ENCODE measurements at regions not wholly inside any gene's neighbourhood (a gene's known extent, or its start where the extent isn't known, plus 50 kb on each side); places are given as distances from the start of the nearest gene placed in this dataset.
"Not testable (repeated sequence)": the region's sequence is repeated elsewhere in the genome, so short reads cannot be mapped to it uniquely, and the experiment has no call there.

DNA sequence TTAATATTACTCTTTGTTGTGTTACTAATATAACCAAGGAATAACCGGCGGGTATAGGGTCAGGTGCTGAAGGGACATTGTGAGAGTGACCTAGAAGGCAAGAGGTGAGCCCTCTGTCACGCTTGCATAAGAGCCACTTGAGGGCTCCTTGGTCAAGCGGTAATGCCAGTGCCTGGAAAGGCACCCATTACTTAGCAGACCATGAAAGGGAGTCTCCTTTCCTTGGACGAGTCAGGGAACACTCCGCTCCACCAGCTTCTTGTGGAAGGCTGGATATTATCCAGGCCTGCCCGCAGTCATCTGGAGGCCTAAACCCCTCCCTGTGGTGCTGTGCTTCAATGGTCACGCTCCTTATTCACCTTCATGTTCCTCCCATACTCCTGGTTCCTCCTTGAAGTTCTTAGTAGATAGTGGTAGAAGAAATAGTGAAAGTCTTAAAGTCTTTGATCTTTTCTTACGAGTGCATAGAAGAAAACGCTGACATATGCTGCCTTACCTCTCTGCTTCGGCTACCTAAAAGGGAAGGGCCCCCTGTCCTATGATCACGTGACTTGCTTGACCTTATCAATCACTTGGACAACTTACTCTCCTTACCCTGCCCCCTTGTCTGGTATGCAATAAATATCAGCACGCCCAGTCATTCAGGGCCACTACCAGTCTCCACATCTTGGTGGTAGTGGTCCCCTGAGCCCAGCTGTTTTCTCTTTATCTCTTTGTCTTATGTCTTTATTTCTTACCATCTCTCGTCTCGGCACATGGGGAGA lies 59.6 kb upstream of the DMRTB1 start:
- not testable (repeated sequence) for DNase-seq

DNA sequence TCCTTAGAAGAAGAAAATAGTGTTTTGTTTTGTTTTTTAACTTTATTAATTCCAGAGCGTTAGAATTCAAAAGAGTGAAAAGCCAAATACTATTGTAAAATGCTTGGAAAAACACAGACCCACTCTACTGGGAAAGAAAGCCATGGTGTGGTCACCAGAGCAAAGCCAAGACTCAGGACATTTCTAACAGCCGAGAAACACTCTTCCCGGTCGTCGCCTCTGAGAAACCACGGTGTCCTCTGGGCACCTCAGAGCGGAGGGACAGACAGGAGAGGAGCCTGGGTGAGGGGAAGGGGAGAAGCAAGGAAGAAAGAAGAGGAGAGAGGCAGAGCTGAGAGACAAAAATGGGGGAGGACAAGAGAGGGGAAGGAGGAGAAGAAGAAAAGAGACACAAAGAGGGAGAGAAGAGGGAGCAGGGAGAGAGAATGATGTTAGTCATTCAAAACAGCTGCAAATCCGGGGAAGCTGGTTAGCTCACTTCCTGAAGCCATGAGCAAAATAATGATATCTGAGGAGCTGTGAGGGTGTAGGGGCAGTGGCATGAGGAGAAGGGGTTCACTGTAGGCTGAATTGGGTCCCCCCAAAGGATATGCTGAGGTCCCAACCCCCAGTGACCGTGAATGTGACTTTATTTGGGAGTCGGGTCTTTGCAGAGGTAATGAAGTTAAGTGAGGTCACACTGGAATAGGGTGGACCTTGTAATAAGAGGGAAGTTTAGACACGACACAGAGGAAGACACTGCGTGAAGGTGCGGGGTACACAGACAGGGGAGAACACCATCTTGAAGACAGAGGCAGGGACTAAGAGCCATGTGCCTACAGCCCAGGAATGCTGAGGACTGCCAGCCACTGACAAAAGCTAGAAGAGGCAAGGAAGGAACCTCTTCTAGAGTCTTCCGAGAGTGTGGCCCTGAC lies 58.2 kb upstream of the DMRTB1 start:
- no peak for DNase-seq

DNA sequence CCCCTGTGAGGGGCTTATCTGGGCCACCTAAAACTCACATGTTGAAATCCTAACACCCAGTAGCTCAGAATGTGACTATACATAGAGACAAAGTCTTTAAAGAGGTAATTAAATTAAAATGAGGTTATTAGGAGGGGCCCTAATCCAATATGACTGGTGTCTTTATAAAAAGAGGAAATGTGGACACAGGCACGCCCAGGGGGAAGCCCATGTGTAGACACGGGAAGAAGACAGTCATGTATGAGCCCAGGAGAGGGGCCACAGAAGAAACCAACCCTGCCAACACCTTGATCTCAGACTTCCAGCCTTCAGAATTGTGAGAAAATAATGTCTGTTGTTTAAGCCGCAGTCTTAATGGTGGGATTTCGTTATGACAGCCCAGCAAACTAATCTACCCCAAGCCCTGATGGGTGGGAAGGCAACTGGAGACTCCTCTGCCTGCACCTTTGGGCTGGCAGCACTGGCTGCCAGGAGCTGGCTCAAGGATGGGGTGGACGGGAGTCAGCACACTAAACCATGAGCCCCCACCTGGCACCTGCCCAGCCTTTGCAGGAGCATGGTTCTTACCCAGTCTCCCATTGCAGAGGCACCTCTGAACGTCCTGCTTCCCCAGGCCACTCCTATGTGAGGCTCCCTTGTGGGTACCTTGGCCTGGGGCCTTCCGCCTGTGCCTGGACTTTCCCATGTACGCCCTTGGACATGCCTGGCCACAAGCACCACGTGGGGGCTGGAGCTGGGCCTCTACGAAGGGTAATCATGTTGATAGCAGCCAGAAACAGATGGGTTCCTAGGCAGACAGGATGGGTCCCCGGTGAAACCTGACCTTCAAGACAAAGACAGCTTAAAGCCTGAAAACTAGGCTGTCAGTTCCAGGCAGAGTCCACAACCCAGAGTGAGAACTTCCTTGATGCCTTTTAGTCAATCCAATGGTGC lies 57.1 kb upstream of the DMRTB1 start:
- DNase-seq = no peak

DNA sequence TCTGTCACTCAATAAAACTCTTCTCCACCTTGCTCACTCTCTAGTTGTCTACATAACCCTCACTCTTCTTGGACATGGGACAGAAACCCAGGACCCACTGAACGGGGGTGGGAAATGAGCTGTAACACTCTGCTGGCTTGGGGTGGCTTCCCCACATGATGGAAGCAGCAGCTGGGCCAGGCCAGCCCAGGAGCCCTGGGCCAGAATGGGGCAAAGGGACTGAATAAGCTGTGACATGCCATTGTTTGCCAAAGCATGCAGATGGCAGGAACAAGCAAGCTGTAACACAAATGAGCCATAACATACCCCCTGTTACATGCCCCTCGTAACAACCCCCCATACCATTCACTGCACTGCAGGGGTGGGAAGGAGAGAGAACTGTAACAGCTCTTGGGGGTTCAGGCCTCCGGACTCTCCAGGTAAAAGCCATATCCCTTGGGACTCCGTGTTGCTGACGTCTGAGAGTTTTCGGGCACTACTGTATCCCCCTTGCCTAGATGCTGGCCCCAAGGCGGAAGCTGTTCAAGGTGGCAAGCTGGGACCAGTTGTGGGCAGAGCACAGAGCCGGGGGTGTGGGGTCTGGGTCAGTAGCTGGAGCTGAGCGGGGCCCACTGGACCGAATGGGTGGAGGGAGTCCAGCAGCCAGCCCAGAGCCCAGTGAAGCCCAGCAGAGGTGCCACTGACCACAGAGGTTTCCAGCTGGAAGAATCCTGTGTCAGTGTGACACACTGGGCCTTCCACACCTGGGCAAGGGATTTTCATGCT lies 56.1 kb upstream of the DMRTB1 start:
- no peak for DNase-seq

DNA sequence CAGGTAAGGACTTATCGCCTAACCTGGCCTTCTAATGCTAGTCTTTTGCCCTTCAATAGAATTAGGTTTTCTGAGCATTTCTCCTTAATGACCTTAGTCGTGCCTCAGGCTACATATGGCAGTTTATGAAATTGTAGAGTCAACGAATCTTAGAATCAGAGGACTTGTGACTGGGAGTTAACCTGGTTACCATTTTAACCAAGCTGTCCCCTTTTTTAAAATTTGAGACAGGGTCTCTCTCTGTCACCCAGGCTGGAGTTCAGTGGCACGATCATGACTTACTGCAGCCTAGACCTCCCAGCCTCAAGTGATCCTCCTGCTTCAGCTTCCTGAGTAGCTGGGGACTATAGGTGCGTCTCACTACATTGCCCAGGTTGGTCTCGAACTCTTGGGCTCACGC lies 53.5 kb upstream of the DMRTB1 start:
- DNase-seq = no peak

DNA sequence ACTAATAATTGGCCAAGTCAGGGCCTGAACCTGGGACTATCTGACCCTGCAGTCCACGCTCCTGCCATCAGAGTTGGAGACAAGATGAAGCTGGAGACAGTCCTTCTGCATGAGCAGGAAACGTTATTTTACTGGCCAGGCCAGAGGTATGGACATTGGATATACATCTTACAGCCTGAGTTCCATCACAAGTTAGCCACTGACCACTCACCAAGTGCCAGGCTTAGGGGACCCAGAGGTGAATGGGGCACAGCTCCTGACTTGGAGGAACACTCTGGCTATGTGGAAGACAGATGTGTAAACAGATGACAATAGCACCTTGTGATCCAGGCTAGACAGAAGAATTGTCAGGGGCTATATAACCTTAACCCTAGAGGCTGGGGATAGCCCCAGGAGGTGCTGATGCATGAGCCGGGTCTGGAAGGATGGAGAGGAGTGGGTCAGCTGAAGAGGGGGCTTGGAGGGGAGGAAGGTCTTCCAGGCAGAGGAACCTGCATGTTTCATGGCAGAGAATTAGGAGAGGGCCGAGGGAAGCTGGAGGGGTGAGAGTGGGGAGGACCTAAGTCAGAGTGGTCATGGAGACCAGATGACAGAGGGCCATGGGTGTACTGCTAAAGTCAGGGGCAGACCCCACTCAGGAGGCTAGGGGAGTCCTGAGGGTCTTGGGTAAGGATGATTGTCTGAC lies 52.5 kb upstream of the DMRTB1 start:
- DNase-seq = no peak

DNA sequence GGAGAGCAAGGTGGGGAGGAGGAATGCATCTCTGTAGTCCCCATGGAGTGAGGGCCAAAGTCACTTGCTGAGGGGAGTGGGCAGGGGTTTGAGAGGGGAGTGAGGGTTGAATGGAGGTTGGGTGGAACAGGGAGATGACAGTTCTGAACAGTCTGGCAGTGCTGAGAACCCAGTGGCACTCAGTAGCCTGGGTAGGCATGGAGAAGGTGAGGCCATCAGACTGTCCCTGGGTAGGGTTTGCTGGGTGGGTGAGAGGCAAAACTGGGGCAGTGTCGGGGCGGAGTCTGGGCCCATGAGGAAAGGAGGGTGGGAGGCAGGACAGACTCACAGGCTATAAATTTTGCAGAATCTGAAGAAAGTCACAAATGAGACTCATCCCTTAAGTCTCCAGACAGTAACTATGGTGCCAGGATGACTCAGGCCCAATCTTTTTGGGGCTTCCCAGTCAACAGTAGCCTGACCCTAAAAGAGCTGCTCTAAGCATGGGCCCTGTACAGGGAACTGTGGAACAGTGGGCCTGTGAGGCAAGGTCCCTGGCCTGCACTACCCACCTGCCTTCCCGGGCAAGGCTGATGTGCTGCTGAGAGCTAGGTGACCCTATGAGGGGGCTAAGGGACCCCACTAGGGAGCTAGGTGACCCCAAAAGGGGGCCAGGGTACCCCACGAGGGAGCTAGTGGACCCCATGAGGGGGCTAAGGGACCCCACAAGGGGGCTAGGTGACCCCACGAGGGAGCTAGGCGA lies 51.0 kb upstream of the DMRTB1 start:
- no peak for DNase-seq

DNA sequence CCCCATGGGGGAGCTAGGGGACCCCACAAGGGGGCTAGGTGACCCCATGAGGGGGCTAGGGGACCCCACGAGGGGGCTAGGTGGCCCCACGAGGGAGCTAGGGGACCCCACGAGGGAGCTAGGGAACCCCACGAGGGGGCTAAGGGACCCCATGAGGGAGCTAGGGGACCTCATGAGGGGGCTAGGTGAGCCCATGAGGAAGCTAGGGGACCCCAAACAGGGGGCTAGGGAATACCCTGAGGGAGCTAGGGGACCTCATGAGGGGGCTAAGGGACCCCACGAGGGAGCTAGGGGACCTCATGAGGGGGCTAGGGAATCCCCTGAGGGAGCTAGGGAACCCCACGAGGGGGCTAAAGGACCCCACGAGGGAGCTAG lies 50.5 kb upstream of the DMRTB1 start:
- no peak for DNase-seq

DNA sequence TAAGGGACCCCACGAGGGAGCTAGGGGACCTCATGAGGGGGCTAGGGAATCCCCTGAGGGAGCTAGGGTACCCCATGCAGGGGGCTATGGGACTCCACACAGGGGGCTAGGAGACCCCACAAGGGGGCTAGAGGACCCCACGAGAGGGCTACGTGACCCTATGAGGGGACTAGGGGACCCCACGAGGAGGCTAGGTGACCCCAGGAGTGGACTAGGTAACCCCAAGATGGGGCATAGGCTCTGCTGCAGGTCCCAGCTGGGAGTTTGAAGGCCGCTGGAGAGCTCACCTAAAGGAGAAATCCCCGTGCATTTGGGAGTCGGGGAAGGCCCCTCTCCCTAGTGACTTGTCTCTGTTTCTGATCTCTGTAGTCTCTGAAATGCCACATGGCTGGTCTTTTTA lies 50.0 kb upstream of the DMRTB1 start:
- DNase-seq = no peak
